AML-193 (cell line): ENCODE measurements at regions not wholly inside any gene's neighbourhood (a gene's known extent, or its start where the extent isn't known, plus 50 kb on each side); places are given as distances from the start of the nearest gene placed in this dataset.
"Not testable (repeated sequence)": the region's sequence is repeated elsewhere in the genome, so short reads cannot be mapped to it uniquely, and the experiment has no call there.

ENCODE experiments used
- DNase-seq, 2 experiments: peaks; one replicate each; lab custom pipeline; 2025; lab: John Stamatoyannopoulos, UW

DNA sequence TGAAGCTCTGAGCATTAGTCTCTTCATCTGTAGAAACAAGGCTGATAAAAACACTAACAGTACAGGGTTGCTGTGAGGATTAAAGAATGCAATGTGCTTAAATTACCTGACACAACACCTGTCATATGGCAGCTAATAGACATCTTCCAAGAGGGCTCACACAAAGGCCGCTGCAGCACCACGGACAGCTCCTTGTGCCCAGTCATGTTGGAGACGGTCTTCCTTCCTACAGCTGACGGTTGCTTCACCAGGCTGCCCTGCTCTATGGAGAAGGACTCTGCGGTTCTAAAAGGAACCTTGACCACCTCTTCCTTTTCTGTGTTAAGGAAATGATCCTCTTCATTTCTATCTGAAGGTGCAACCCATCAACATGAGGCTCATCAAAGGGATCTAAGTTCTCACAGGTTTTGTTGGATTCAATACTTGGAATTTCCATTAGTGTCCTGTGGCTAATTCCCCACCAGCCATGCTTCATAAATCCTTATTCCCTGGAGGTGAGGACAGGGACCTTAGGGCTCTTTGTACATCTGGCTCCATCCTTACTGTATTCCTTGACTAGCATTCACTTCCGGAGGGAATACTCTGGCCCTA, 138.9 kb upstream of the CES5A start:
- peak in 1 of 2 experiments; percentile 2 for DNase-seq

DNA sequence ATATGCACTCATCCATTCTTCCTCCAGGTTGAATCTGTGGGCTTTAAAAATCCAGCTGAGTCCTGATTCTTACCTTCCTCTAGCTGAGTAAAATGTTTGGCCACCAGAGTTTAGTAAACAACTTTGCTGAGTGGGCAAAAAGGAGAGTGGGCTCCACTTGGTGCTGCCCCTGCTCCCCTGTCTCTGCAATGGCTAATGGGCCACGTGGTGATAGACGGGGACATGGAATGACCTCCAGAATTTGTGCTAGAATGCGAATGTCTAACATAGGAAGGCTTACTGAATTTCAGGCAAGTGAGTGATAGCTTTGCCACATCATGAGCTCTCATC, 137.3 kb upstream of the CES5A start:
- DNase-seq: no peak

DNA sequence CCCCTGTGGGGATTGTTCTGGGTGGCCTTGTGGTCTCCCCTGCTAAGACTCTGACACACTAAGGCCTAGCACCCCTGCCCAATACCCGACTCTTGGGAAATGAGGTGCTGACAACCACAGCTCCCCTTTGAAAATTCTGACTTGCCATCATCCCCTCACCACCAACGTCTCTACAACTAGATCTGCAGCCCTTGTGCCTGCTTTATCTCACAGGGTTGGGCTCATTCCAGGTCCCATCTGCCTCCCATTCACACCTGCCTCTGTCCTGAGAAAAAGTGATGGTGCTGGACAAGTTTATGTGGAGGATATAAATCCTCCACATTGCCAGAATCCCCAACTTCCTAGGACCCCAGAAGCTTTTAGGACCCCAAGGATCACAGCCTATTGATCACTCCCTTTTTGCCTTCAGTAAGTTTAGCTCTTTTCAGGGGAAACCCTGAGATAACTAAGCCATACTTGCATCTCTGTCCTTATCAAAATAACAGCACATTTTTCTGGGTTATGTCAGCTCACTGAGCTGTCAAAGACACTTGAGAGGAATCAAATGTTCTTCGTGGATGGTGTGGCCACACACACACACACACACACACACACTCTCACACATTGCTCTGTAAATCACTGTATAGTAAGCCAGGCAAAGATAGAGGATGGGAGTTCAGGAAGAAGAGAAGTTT, 136.8 kb upstream of the CES5A start:
- DNase-seq: no peak

DNA sequence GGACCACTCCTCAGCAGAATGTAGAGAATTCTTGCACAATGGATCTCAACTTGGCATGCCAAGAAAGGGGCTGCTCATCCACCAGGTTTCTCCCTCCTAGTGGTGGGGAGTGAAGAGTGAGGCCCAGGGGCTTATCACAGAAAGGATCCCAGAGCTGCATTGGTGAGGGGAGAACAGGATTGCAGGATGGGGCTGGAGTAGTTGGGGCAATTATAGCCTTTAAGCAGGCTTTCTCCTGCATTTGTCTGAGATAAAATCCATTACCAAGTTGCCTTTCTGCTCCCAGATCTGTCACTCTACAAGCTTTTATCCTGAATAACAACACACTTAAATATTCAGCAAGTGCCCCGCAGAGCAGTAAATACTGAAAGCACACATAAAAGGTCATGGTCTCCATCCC, 130.8 kb upstream of the CES5A start:
- no peak for DNase-seq

DNA sequence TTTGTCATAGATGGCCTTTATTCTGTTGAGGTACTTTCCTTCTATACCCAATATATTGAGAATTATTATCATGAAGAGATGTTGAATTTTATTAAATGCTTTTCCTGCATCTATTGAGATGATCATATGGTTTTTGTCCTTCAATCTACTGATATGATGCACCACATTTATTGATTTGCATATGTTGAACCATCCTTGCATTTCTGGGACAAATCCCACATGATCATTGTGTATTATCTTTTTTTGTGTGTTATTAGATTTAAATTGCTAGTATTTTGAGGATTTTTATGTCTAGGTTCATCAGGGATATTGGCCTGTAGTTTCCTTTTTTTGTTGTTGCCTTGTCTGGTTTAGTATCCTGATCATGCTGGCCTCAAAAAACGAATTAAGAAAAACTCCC, 124.5 kb upstream of the CES5A start:
- DNase-seq: no peak

DNA sequence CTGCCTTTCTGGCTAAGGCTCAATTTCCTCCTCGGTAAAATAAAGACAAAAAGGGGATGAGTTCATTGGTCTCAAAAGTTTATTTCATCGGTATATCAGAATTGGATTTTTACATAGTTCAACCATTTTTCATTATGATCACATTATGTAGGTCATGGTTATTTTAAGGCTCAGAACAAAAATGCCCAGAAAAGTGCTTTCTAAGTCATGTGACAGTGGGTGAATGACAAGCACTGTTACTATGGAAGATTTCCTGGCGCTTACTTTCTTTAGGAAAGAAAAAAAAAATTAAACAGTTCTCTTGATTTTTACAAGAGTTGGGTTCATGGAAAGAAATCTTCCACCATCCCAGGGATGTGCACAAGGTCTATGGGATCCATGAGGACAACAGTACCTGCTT, 117.9 kb upstream of the CES5A start:
- no peak for DNase-seq

DNA sequence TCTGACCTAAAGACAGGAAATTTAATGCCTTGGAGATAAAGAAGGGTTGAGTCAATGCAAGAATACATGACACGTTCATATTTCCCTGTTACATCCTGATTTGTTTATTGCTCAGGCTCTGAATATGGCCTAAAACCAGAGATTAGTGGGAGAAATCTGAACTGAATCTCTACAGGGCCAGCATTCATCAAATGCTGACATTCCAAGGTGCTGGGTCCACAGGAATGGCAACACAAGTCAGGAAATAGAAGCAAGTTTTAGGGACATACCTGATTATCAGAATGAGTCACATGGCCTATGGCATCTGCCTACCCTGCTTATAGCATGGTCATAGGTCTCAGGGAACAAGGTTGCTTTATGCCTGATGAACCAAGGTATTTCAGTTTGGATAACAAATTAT, 117.4 kb upstream of the CES5A start:
- no peak for DNase-seq

DNA sequence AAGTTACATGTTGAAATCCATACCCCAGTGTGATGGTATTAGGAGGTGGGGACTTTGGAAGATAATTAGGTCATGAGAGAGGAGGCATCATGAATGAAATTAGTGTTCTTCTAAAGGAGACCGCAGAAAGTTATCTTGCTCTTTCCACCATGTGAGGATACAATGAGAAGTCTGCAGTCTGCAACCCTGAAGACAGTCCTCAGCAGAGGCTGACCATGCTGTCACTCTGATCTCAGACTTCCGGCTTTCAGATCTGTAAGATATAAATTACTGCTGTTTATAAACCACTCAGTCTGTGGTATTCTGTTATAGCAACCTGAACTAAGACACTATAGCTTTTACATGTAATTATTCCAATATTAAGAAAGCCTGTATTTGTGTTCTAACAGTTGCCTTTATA, 116.7 kb upstream of the CES5A start:
- DNase-seq: no peak

DNA sequence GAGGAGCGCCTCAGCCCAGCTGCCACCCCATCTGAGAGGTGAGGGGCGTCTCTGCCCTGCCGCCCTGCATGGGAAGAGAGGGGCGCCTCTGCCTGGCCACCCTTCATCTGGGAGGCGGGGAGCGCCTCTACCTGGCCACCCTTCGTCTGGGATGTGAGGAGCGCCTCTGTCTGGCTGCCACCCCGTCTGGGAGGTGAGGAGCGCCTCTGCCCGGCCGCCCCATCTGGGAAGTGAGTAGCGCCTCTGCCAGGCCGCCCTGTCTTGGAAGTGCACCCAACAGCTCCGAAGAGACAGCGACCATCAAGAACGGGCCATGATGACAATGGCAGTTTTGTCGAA, 114.4 kb upstream of the CES5A start:
- no peak for DNase-seq

DNA sequence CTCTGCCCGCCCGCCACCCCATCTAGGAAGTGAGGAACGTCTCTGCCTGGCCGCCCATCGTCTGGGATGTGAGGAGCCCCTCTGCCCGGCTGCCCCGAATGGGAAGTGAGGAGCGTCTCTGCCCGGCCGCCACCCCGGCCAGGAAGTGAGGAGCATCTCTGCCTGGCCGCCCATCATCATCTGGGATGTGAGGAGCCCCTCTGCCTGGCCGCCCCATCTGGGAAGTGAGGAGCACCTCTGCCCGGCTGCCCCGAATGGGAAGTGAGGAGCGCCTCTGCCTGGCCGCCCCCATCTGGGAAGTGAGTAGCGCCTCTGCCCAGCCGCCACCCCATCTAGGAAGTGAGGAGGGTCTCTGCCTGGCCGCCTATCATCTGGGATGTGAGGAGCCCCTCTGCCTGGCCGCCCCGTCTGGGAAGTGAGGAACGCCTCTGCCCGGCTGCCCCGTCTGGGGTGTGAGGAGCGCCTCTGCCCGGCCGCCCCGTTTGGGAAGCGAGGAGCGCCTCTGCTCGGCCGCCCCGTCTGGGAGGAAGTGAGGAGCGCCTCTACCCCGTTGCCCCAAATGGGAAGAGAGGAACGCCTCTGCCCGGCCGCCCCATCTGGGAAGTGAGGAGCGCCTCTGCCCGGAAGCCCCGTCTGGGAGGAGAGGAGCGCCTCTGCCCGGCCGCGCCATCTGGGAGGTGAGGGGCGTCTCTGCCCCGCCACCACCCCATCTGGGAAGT, 113.8 kb upstream of the CES5A start:
- not testable (repeated sequence) for DNase-seq

DNA sequence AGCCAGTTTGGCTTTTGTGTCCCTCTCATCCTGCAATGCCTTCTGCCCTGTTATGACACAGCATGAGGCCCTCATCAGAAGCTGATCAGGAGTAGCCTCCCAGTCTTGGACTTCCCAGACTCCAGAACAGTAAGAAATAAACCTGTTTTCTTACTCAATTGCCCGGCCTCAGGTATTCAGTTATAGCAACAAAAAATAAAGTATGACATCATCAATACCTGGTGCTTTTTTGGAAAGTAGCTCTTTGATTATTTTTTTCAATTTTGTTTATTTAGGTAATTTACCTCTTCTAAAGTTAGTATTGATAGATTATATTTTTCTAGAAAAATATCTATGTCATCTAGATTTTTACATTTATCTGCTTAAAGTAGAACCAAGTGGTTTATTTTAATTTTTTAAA, 112.8 kb upstream of the CES5A start:
- DNase-seq: no peak

DNA sequence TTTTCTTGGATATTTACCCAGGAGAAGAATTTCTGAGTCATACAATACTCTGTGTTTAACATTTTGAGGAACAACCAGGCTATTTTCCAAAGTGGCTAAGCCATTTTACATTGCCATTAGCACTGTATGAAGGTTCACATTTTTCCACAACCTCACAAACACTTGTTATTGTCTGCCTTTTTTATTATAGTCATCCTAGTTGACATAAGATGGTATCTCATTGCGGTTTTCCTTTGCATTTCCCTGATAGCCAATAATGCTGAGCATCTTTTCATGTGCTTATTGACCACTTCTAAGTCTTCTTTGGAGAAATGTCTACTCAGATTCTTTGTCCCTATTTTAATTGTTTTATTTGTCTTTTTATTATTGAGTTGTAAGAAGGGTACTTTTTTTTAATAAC, 107.4 kb upstream of the CES5A start:
- no peak for DNase-seq

DNA sequence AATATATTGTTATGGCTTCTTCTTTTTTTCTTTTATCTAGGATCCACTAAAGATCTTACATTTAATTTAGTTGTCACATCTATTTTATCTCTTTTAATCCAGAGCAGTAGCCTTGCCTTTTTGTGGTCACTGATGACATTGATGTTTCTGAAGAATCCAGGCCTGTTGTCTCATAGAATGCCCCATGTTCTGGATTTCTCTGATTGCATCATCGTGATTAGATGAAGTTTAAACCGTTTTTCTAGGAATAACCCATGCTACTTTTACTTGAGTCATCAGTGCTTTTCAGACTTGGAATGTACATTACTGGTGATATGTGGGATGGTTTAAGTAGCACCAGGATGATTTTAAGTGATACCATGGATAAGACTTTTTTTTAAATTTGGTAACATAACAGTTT, 106.4 kb upstream of the CES5A start:
- no peak for DNase-seq

DNA sequence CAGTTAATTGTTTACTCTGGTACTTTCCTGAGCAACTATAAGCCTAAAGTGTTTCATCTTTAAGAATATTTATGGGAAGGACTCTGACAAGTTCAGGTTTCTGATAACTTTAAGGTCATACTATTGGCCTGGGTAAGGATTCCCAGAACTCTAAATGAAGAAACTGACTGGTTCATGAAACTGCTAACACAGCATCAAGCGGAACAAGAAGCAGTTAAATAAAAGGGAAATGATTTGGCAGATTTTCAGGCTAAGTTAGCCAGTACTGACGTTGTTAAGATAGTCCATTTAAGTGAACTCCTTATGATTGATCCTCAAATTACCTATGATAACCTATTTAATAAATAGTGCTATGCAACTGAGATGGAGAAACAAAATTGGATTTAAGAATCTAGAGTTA, 101.6 kb upstream of the CES5A start:
- no peak for DNase-seq

DNA sequence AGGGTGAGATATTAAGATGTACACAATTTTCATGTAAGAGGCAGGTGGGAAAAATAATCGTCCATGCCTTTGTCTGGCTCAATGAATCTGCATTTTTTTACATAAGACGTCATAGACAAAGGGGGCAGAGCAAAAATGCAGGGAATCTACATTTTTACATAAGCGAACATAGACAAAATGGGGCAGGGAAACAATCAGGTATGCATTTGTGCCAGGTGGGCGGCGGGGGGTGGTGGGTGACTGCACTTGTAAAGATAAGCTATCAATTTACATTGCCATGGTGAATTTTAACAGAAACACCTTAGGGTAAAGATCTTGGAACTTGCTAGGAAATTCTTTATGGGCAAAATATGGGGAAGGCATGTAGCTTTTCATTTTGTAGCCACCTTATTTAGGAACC, 96.3 kb upstream of the CES5A start:
- DNase-seq: no peak

DNA sequence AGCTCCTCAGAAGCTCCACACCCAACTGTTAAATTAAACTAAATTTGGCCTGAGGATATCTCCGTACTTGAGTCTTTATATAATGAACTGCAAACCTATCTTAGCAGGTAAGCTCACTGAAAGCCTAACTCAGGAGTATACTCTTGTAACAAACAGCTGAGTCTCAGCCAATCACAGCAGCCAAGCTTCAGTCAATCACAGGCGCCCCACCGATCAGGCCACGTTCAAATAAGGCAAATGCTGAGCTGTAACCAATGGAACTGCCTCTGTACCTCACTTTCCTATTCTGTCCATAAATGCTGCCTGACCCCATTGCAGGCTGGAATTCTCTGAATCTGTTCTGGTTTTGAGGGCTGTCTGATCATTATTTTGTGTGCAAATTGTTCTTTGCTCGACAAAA, 93.0 kb upstream of the CES5A start:
- no peak for DNase-seq

DNA sequence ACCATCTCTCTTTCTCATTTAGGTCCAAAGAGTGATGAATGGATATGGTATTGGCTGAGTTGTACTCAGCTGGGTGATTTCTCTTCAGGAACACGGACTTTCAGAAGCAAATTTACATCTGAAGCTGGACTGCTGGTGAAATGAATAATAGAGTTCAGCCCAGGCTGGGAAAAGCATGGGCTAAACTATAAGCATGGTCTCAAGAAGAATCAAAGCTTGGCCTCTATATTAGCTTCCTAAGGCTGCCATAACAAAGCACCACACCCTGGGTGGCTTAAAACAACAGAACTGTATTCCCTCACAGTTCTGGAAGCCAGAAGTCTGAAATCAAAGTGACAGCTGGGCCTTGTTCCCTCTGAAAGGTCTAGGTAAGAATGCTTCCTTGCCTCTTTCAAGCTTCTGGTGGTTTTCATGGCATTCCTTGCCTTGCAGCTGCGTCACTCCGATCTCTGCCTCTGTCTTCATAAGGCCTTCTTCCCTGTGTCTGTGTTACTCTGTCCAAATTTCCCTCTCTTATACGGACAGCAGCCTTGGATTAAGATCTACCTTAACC, 89.8 kb upstream of the CES5A start:
- no peak for DNase-seq

DNA sequence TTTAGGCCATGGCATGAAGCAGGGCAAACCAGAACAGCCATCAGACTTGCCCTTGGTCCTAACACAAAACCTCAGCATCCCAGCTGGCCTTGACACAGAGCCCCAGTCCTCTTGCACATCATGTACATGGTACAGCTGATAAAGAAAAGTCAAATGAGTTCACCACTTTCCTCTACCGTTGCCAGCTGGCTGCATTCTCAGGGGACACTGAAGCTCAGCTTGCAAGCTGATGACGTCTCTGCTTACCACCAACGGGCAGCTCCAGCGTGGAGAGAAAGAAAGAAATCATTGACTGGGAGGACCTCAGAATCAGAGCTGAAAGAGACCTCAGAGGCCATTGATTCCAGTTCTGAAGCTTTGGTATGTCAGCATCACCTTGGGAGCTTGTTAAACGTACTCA, 80.7 kb upstream of the CES5A start:
- no peak for DNase-seq

DNA sequence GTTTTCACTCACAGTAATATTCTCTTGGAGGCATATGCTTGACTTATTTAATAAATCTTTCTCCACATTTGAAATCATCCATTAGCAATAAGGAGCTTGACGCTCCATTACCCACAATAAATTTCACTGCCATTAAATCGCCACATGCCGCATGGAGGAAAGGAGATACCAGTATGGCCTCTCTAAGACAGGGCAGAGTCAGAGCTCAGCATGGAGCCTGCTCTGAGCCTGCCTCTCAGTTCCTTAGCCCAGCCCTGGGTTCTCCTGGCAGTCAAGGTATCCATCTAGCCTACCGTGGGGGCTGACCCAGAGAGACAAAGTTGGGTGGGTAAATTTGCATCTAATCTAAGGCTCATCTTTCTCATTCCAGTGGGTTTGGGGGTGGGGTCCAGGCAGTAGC, 80.3 kb upstream of the CES5A start:
- no peak for DNase-seq

DNA sequence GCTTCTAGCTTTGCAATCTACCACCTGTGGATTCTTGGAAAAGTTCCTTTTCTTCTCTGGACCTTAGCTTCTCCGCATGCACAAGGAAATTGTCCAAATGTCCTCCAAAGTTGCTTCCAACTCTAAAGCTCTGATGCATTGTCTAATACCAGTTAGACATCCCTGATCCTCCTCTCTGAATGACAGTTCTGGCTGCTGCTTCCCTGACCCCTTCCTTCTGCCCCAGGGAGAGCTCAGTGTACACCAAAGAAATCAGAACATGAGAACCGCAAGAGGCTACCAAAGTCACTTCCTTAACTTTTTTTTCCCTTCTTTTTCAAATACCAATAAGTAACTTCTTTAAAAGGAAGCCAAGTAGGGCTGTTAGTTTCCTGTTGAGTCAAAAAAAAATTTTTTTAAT, 79.7 kb upstream of the CES5A start:
- no peak for DNase-seq

DNA sequence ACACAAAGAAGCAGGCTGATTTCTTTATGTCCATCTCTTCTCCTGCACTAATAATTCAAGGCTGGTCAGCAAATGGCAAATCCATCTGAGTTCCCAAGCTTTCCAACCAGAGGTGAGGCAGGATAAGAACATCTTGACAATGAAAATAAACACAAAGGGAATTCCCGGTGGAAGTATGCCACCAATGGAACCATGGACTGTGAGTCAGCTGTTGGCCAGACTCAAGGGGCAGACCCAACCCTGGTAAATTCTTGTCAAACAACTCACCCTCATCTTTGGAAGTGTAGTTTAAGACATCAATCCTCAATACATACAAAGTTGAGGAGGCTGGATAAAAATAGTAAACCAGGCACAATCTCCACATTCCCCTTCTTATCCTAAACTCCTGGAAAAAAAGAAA, 74.3 kb upstream of the CES5A start:
- no peak for DNase-seq

DNA sequence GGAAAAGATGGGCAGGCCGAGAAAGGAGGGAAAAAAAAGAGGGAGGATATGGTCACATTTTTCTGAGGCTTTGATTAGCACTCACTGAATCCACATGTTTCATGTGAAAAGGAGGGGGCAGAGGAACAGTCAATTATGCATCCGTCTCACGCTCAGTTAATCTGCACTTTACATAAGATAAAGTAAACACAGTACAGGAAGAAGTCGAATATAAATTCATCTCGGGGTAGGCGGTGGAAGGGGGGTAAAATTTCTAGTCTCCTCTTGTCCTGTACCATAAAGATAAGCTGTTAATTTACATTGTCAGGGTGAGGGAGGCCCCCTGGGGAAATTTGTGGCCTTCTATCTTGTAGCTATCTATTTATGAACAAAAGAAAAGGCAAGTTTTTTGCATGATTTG, 73.1 kb upstream of the CES5A start:
- no peak for DNase-seq

DNA sequence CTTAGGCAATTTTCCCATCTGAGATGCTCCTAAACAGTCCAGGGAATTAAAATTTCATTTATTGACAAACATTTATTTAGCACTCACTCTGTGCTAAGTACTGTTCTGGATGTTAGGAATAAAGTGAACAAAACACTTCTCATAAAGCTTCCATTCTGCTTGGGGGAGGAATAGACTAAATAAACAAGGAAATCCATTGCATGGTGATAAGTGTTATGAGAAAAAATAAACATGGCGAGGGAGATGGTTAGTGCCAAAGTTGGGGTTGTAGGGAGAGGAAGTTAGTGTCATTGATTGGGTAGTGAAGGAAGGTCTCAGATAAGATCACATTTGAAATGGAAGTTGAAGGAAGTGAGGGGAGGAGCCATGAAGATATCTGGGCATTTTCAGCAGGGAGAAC, 72.2 kb upstream of the CES5A start:
- no peak for DNase-seq

DNA sequence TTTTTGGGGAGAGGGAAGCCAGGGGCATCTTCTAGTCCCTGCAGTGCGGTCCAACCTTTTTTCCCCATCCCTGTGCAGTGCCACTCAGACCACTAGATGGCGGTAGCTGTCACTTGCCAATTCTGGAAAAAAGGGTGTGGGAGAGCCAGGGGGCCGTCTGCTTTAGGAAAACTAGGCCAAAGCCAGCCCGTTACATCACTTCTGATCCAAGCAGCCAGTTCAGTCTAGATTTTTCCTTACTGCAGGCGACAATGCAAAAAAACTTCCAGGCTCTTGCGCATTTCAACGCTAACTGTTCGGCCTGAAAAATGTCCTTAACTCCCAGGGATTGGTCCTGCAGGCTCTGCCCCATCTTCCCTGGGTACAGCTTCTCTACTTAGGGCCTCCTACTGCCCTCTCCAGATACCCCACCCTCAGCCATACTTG, 69.2 kb upstream of the CES5A start:
- DNase-seq: peak; percentile 2 to 11
